ENCODE measurements at regions not wholly inside any gene's neighbourhood (a gene's known extent, or its start where the extent isn't known, plus 50 kb on each side); places are given as distances from the start of the nearest gene placed in this dataset.

GRCh38 chr14:101457301-101457935 is 103.9 kb upstream of the DIO3 start:
- peaks cover 48 to 73% (median 63%) of the 10 kb centered on the region in 3 donors for H3K27me3 Mint-ChIP-seq (ENCODE audit: low read depth in 3 of 3)
- no peak for TF ChIP-seq CTCF (IDR thresholded peaks at IDR 0.05)
- peaks cover 47 to 62% of the 10 kb centered on the region in 2 donors for H3K27me3 ChIP-seq (ENCODE audit: control insufficient read depth in 2 of 2, insufficient read depth in 2 of 2, low read length in 2 of 2)

GRCh38 chr14:101457936-101458740 is 103.2 kb upstream of the DIO3 start:
- Mint-ChIP-seq H3K4me3 (no peak overlapping the region), H3K9me3 (peaks cover 0 to 12% (median 2%) of the 10 kb centered on the region in 7 donors), H3K27ac (no peak overlapping the region), H3K36me3 (peaks cover 0 to 1% of the 10 kb centered on the region in 2 donors), H3K27me3 (ENCODE audit: low read depth in 3 of 3) (peaks cover 48 to 71% (median 63%) of the 10 kb centered on the region in 3 donors), H3K4me1 (peaks cover 2% of the 10 kb centered on the region)
- TF ChIP-seq CTCF (IDR thresholded peaks at IDR 0.05), result no peak
- no peaks in the 10 kb centered on the region for H3K4me1 ChIP-seq (ENCODE audit: control insufficient read depth in 1 of 2, insufficient read depth in 2 of 2, low read length in 2 of 2)
- no peaks in the 10 kb centered on the region for H3K79me2 ChIP-seq (ENCODE audit: insufficient read depth, low read length)
- no peak for DNase-seq
- intact Hi-C loops (cut with micrococcal nuclease), result no loop called here
- no peak overlapping the region for H3K4me2 ChIP-seq (replicated peaks; ENCODE audit: extremely low read depth, low read length, poor library complexity, severe bottlenecking)
- H3K36me3 ChIP-seq (replicated peaks in 1 of 2; ENCODE audit: control insufficient read depth in 1 of 2, insufficient read depth in 2 of 2, low read length in 2 of 2), result no peaks in the 10 kb centered on the region
- no peak overlapping the region for H2AFZ ChIP-seq (ENCODE audit: insufficient read depth, low read depth, low read length, poor library complexity, severe bottlenecking)
- H3K27me3 ChIP-seq (ENCODE audit: control insufficient read depth in 2 of 2, insufficient read depth in 2 of 2, low read length in 2 of 2), result peaks cover 47 to 62% of the 10 kb centered on the region in 2 donors
- no peak overlapping the region for H3K27ac ChIP-seq (ENCODE audit: low read depth in 1 of 2, low read length in 2 of 2)
- H4K20me1 ChIP-seq (ENCODE audit: insufficient read depth, low read length), result no peaks in the 10 kb centered on the region
- no peak overlapping the region for H3K9ac ChIP-seq (ENCODE audit: insufficient read depth, low read length, poor library complexity, severe bottlenecking)
- peaks cover 0 to 5% of the 10 kb centered on the region in 2 donors for H3K9me3 ChIP-seq (replicated peaks in 1 of 2; ENCODE audit: control insufficient read depth in 1 of 2, insufficient read depth in 1 of 2, low read length in 2 of 2)
- 12% methylated on average over 56 of the region's 68 CpGs for WGBS (ENCODE audit: insufficient coverage)
- H3K4me3 ChIP-seq (replicated peaks in 1 of 3; ENCODE audit: low read depth in 2 of 3, low read length in 3 of 3), result no peak overlapping the region

More at GRCh38 chr14:101457301-101457935, 103.9 kb upstream of the DIO3 start:
- Histone ChIP-seq H3K4me2 (replicated peaks; ENCODE audit: extremely low read depth, low read length, poor library complexity, severe bottlenecking) (no peak overlapping the region), H3K79me2 (ENCODE audit: insufficient read depth, low read length) (no peaks in the 10 kb centered on the region), H3K36me3 (replicated peaks in 1 of 2; ENCODE audit: control insufficient read depth in 1 of 2, insufficient read depth in 2 of 2, low read length in 2 of 2) (no peaks in the 10 kb centered on the region), H3K9me3 (replicated peaks in 1 of 2; ENCODE audit: control insufficient read depth in 1 of 2, insufficient read depth in 1 of 2, low read length in 2 of 2) (peaks cover 0 to 5% of the 10 kb centered on the region in 2 donors), H3K27ac (ENCODE audit: low read depth in 1 of 2, low read length in 2 of 2) (no peak overlapping the region), H2AFZ (ENCODE audit: insufficient read depth, low read depth, low read length, poor library complexity, severe bottlenecking) (no peak overlapping the region), H3K9ac (ENCODE audit: insufficient read depth, low read length, poor library complexity, severe bottlenecking) (no peak overlapping the region), H4K20me1 (ENCODE audit: insufficient read depth, low read length) (no peaks in the 10 kb centered on the region), H3K4me3 (replicated peaks in 1 of 3; ENCODE audit: low read depth in 2 of 3, low read length in 3 of 3) (no peak overlapping the region), H3K4me1 (ENCODE audit: control insufficient read depth in 1 of 2, insufficient read depth in 2 of 2, low read length in 2 of 2) (no peaks in the 10 kb centered on the region)
- Mint-ChIP-seq H3K9me3 (peaks cover 0 to 12% (median 2%) of the 10 kb centered on the region in 7 donors), H3K4me1 (peaks cover 2% of the 10 kb centered on the region), H3K4me3 (no peak overlapping the region), H3K27ac (no peak overlapping the region), H3K36me3 (peaks cover 0 to 1% of the 10 kb centered on the region in 2 donors)
- intact Hi-C loops (cut with micrococcal nuclease), result no loop called here
- WGBS (ENCODE audit: insufficient coverage), result 11% methylated on average over 85 of the region's 85 CpGs
- DNase-seq, result no peak

Measured in CD14-positive monocyte (primary cell).